IPS-NIHi7 (cell line): ENCODE measurements at regions not wholly inside any gene's neighbourhood (a gene's known extent, or its start where the extent isn't known, plus 50 kb on each side); places are given as distances from the start of the nearest gene placed in this dataset.

Experiments used
- DNase-seq: peaks from one replicate; pipeline ENCODE4 v3.0.0; 2012; ENCODE audit warnings: mixed read lengths; ENCODE audit errors: extremely low spot score

DNA sequence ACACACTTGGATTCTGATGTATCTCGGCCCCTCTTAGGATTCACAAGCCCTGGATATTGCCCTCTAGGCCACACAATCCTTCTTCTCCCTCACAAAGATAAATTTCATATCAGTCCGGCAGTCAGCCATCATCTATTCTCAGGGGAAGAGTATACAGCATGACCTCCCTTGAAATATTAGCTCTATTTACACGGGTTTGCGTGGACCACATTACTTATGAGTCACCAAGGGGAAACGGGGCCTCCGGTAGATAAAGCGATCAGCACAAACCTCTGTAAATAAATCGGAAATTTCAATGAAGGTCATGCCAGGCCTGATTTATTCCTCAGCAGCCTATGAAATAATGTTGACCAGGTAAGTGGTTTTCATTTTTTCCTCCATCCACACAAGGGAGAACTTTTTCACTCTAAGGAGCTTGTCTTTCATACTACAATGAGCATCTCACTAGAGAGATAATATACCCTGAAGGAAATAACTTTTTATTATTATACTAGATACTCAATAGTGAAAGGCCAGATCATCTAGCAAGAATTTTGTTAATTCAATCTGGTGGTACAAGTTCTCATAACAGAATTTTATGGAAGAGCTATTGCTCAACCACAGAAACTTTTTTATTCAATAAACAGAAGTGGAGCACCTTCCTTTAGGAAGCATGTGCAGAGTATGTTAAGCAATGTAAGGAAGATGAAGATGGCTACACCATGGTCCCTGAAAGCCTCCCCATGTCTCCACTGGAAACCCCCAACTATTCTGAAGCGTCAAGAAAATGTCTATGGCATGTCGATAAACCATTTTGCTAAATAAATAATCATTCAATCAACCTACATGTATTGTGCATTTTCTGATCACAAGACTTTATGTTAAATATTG is 125.2 kb upstream of the PIK3C3 start:
- no peak for DNase-seq

- no peak for DNase-seq
Measured at GRCh38 chr18:41828137-41828536, 126.9 kb upstream of the PIK3C3 start.

DNA sequence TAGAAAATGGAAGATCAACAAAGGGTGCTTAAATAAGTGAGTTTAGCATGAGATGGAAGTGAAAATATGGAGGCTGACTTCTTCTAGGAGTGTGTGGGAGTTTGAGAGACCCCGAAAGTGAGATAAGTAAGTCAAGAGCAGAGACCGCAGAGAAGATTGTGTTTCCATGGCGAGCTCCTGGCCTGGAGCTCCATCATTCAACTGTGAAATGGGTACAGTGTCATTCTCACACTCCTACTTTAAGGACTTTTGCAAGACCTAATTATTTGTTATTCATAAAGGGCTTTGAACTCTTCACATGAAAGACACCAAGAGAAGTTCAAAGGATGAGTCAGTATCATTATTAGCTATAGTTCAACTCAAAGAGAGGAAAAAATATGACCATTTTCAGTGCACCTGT is 134.2 kb upstream of the PIK3C3 start:
- DNase-seq = no peak

DNA sequence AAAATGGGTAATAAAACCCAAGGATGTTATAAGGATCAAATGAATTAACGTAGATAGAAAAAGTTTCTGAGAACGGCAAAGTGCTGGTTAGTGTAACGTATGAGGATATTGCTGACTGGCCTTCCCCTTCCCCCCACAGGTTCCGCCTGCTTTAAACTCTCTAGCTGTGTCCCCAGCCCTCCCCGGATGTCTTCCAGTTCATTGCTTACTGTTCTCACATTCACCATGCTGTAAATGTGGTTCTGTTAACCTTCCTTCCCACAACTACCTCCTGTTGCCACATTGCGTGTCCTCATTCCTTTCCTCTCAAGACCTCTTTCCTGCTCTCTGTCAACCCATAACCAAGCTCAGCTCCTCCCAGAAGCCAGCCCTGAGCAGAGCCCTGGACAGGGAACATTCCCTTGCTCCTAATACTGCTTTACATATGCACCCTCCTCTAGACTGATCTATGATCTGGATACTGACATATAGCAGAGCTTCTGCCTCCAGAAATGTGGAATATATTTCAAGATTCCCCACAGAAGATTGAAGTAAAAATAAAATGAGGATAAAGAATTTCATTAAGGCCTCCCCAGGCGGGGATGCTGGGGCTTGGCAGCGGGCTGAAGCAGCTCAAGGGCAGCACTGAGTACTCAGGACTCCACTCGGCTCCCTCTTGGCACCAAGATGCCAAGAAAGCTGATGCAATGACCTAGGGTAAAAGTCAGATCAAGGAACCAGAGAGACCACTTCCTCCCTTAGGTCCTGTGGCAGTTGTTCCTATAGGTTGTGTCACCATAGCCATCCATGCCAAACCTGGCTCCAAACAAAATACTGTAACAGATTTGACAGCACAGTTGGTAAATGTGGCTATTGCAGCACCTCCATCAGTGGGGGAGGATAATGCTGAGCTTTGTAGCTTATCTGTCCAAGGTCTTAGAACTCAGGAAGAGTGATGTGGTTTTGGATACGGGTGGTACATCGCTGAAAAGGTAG is 136.4 kb upstream of the PIK3C3 start:
- no peak for DNase-seq

- no peak for DNase-seq
Measured at GRCh38 chr18:41814651-41815050, 140.4 kb upstream of the PIK3C3 start.

GRCh38 chr18:41809652-41810051 is 145.4 kb upstream of the PIK3C3 start:
- DNase-seq = no peak

GRCh38 chr18:41805341-41805740 is 149.7 kb upstream of the PIK3C3 start:
- no peak for DNase-seq

GRCh38 chr18:41798879-41799278 is 156.2 kb upstream of the PIK3C3 start:
- no peak for DNase-seq

DNA sequence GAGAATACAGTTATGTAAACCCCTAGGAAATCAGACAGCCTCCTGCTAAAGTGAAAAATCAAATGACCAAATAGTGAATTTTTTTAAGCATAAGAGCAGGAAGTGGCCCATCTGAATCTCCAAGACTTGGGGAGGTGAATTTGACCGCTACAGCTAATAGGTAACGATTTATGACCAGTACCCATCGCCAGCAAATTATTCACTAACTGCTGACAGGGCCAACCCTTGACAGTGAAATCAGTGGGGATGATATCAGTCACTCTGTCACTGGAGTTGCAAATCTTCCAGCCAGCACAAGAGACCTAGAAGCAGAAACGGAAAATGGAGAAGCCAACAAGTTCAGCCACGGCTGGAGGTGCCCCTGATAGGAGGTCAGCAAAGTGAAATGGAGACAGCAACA is 164.3 kb upstream of the PIK3C3 start:
- no peak for DNase-seq

- no peak for DNase-seq
Measured at GRCh38 chr18:41789001-41789400, 166.0 kb upstream of the PIK3C3 start.

- DNase-seq = no peak
Measured at GRCh38 chr18:41783879-41784278, 171.2 kb upstream of the PIK3C3 start.

DNA sequence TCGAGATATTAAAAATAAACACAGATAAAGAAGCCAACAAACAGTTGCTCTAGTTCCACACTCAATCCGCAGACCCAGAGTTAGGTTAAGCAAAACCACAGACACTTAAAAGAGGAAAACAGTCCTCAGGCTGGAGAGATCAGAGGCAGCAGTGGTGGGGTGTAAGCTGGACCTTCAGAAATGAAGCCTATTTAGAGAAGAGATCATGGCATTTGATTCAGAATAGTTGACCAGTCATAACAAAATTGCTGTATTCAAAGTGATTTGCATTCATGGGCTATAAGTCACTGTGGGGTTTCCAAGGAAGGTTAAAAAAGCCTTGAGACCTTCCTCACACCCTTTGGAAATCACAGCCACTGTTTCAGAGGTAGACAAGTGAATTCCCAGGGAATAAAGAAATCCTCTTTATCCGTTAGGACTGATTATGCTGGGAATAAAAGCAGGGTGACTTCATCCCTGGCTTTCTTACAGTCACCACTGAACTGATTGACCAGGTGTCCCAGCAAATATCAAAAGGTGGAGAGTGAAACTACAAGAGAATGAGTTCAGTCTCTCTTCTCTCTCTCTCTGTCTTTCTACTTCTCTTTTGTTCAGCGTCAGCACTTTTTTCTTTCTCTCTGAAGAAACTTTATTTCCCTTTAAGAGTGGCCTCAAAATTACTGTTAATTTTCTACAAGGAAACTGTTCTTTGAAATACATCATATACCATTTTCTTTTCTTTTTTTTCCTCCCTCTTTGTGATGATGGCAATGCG is 171.8 kb upstream of the PIK3C3 start:
- no peak for DNase-seq

DNA sequence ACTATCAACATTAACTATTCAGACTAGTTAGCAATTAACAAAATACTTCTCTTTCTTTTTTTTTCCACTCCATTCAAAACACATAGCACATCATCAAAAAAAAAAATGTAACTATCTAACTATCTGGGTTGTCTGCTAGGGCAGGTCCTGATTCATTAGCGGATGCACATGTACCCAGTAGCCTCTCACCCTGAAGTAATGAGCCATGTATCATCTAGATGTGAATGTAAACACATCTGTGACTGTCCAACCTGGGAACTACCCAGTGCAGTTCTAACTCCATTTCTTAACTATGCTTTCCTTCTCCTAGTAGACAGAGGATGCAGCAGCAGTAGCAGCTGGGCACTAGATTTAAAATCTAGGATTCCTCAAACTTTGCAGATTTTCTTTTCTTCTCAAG is 183.1 kb upstream of the PIK3C3 start:
- DNase-seq = no peak

DNA sequence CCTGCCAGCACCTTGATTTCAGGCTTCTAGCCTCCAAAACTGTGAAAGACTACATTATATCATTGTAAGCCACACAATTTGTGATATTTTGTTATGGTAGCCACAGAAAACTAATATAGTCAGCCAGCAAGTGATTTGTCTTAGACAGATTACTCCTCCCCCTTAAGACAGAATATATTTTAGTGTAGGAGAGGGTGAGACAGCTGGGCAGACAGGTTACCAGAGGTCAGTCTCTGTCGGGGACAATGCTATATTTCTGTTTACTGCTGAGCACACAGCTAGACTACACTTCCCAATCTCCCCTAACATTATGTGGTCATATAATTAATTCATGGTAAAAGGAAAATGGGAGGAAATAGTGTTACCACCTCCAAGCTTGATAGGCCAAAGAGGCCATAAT is 185.8 kb upstream of the PIK3C3 start:
- DNase-seq = no peak

GRCh38 chr18:41768467-41768866 is 186.6 kb upstream of the PIK3C3 start:
- DNase-seq = no peak

GRCh38 chr18:41767960-41768359 is 187.1 kb upstream of the PIK3C3 start:
- peak; percentile 56 for DNase-seq

DNA sequence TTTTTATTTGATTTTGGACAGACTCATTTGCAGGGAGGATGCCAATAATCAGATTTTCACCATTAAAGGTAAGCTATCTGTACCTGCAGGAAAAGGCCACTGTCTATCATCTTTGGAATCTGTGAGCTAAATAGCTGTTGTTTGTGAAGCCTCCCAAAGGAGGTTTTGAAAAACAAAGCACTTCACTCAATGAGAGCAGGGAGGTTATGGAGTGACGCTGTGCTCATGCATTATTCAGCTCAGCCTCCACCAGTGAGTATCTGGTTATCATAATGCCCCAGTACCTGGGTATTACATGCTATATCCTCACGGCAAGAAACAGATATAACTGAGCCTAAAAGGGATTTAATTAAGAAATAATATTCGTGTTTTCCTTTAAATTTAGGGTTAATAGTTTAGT is 189.6 kb upstream of the PIK3C3 start:
- DNase-seq = no peak

DNA sequence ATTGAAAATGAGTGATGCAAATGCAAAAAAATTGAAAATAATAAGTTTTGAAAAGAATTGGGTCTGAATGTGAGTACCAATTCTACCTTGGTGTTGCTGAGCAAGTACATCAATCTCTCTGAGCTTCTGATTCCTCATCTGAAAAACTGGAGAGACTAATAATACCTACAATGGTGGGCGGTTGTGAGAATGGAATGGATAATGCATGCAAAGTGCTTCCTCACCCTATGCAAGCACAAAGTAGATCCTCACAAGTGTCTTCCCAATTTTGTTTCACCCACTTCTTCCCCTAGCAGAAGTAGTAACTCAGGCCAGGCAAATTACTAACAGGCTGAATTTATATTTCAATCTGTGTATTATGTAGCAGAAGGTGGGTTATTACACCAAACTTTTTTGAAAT is 191.7 kb upstream of the PIK3C3 start:
- DNase-seq = no peak

DNA sequence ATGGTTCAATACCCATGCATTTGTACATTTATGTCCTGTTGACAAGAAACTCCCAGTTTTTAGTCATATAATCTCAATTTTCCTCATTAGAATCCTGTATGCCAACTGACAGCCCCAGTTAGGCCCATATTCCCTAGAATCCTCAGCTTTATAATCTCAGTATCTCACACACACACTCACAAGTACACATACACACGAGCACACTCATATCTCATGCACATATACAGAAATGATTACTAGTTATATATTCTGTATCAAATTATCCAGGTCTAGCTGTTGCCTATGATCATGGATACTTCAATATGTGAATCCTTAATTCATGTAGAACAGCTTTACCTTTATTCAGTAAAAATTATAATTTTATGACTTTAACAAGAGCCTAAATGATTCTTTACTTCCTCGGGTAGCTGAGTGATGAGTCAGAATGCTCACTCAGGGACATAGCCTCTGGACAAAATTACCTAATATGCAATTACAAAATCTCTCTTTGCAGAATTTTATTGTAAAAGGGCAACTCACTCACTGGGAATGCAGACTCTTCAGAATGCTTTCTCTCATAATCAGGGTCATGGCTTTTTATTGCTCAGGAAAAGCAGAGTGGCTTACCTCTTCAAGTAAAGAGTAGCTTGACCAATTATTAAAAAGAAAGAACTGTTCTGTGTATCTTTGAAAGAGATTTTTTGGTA is 193.6 kb upstream of the PIK3C3 start:
- no peak for DNase-seq

DNA sequence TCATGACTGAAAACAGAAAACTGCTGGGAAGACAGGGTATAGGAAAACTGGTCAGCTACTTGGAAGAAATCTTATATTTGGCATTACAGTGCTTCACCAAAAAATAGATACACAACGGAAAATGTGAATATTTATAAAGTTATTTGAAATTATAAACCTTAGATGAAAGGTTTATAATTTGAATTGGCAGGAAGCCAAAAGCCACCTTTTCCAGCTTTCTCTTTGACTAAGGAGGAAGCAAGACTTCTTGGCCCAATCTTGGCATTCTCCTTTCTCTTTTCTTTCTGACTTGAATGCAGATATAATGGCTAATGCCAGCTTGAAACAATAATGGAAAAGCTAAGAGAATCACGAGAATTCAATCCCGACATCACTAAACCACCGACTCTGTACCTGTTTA is 196.5 kb upstream of the PIK3C3 start:
- DNase-seq = no peak

DNA sequence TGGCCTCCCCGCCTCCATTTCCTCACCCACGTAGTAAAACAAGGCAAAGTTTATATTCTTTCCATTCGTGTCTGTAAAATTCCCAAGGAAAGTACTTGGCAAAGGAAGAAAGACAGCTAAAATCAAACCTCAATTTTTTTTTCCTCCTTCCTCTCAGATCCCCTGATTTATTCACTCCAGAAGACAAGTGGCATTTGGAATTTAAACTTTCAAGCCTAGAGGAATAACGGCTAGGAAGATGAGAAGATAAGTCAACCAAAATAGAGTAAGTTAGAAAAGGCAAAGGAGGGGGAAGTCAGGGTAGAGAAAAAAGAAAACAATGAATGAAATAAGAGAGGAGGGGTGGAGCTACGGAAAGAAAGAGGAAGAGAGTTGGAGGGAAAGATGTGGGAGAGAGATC is 198.9 kb upstream of the PIK3C3 start:
- DNase-seq = no peak
